GM12865 (cell line): ENCODE measurements at regions not wholly inside any gene's neighbourhood (a gene's known extent, or its start where the extent isn't known, plus 50 kb on each side); places are given as distances from the start of the nearest gene placed in this dataset.
"Not testable (repeated sequence)": the region's sequence is repeated elsewhere in the genome, so short reads cannot be mapped to it uniquely, and the experiment has no call there.

Experiments used
- DNase-seq: peaks from one replicate; pipeline ENCODE4 v3.0.0; 2010; ENCODE audit warnings: low read depth
- H3K4me3 ChIP-seq: 2 replicates; pipeline ENCODE4 v1.5.1; 2011; ENCODE audit warnings: mild to moderate bottlenecking, low read depth, low read length, control low read depth
- TF ChIP-seq, protein P1 (sequence below): IDR thresholded peaks from 2 replicates; pipeline ENCODE4 v1.5.1; 2011; ENCODE audit warnings: low read length, control low read depth, low read depth, inconsistent platforms; ENCODE audit not compliant: insufficient read depth; ENCODE audit errors: missing control alignments

DNA sequence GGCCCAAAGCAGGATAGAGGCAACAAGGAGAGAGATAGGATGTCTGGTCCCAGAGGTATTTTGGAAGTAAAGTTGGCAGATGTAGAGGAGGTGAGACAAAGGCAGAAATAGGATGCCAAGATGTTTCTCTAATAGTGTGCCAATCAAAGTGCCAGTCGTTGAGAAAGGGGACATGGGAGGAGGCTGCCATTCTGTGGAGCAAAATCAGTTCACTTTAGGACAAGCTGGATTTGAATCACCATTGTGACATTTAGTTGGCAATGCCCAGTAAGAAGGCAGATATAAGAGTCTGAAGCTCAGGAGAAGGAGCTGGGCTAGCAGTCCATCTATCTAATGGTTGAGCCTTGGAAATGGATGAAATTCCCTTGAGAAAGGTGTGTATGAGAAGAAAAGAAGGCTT lies 53.8 kb downstream of the ADRB2 start:
- no peak overlapping the region for H3K4me3 ChIP-seq
- TF ChIP-seq, protein P1, sequence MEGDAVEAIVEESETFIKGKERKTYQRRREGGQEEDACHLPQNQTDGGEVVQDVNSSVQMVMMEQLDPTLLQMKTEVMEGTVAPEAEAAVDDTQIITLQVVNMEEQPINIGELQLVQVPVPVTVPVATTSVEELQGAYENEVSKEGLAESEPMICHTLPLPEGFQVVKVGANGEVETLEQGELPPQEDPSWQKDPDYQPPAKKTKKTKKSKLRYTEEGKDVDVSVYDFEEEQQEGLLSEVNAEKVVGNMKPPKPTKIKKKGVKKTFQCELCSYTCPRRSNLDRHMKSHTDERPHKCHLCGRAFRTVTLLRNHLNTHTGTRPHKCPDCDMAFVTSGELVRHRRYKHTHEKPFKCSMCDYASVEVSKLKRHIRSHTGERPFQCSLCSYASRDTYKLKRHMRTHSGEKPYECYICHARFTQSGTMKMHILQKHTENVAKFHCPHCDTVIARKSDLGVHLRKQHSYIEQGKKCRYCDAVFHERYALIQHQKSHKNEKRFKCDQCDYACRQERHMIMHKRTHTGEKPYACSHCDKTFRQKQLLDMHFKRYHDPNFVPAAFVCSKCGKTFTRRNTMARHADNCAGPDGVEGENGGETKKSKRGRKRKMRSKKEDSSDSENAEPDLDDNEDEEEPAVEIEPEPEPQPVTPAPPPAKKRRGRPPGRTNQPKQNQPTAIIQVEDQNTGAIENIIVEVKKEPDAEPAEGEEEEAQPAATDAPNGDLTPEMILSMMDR: no peak
- no peak for DNase-seq

DNA sequence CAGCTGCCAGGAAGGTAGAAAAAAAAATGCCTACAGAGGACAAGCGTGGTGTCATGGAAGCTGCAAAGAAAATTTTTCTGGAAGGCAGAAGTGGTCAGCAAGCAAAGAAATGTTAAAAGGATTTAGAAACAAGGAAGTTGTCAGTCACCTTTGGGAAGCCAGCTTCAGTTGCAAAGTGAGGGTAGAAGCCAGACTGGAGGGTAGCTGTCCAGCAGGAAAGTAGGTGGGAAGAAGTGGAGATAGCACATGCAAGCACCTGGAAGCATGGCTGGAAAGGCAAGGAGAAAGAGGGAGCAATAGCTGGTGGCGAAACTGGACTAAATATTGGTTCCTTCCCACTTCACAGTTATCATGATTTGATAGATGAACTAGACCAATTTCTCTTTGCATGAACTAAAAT lies 54.3 kb downstream of the ADRB2 start:
- TF ChIP-seq, protein P1: no peak
- DNase-seq: no peak
- H3K4me3 ChIP-seq: no peak overlapping the region

DNA sequence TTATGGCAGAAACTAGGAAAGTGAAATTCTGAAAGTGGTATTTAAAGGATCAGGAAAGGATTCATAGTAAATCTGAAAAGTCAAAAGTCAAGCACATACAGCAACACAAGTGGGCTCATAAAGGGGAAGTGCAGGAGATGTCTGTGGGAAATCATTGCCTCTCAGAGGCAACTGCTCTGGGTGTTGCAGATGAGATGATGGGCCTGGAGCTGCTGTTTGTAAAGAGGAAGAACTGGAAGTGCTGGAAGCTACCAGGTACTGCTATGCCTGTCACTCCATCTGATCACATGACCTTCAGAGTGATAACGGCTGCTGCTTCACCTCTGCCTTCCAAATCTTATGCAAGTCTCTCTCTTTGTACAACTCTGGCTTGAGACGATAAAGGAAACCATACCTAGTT lies 55.9 kb downstream of the ADRB2 start:
- no peak for DNase-seq
- TF ChIP-seq, protein P1: no peak
- no peak overlapping the region for H3K4me3 ChIP-seq

DNA sequence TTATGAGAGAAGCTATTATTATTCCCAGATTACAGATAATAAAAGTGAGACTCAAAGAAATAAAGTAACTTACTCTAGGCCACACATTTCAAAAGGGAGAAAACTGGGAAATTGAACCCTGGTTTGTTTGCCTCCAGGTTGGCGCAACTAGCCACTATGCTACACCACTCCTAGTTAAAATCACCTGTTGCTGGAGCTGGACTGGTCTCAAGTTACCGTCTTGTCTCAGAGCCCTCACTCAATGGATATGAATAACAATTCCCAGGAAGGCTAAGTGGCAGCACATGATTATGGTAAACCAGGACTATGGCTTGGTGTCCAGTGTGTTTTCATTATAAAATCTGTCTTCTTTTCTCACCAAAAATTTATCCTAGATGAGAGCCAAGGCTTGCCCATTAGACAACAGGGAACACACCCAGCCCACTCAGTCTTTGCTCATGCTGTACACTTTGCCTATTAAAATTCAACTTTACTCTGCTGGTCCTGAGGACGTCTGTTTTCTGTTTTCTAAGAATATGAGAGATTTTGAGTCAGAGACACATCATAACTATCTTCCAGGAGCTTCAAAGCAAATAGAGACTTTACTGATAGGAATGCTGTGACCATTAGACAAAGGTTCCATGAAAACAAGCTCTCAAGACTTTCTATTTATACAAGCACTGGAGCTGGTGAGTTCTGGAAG lies 58.1 kb downstream of the ADRB2 start:
- H3K4me3 ChIP-seq: no peak overlapping the region
- TF ChIP-seq, protein P1: no peak
- DNase-seq: no peak

DNA sequence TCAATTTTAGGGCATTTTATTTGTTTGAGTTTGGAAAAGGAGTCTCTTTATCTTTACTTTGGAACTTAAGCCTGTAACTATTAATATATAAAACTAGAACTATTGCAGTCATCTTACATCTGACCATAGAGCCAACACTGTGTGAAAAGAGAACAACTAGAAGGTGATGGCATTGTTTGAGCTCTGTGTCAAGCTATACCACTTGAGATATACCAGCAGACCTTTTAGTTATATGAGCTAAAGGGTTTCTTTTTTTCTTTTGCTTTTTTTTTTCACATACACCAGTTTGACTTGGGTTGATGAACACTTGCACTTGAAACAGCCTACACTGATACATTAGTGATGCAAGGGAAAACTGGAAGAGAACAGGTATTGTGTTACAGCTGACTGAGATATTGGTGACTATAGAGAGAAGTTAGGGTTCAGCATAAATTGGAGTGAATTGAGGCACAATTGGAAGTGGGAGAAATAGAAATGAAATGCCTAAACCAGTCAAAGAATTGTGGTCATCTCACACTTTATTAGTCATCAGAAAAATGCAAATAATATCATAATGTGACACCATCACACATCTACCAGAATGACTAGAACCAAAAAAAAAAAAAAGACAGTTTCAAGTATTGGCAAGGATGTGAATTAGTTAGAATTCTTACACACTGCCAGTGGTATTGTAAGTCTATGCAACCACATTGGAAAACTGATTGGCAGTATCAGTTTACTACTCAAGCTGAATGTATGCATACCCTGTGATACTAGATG lies 60.9 kb downstream of the ADRB2 start:
- no peak for DNase-seq
- no peak overlapping the region for H3K4me3 ChIP-seq
- TF ChIP-seq, protein P1: no peak

DNA sequence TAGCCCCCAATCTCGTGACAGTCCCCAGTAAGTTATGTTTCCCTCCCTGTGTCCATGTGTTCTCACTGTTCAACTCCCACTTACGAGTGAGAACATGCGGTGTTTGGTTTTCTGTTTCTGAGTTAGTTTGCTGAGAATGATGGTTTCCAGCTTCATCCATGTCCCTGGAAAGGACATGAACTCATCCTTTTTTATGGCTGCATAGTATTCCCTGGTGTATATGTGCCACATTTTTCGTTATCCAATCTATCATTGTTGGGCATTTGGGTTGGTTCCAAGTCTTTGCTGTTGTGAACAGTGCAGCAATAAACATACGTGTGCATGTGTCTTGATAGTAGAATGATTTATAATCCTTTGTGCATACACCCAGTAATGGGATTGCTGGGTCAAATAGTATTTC lies 63.5 kb downstream of the ADRB2 start:
- H3K4me3 ChIP-seq, DNase-seq: not testable (repeated sequence)

DNA sequence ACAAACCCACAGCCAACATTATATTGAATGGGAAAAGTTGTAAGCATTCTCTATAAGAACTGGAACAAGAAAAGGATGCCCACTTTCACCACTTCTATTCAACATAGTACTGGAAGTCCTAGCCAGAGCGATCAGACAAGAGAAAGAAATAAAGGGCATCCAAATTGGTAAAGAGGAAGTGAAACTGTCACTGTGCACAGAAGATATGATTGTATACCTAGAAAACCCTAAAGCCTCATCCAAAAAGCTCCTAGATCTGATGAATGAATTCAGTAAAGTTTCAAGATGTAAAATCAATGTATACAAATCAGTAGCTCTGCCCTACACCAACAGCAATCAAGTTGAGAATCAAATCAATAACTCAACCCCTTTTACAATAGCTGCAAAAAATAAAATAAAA lies 69.0 kb downstream of the ADRB2 start:
- not testable (repeated sequence) for H3K4me3 ChIP-seq, DNase-seq

DNA sequence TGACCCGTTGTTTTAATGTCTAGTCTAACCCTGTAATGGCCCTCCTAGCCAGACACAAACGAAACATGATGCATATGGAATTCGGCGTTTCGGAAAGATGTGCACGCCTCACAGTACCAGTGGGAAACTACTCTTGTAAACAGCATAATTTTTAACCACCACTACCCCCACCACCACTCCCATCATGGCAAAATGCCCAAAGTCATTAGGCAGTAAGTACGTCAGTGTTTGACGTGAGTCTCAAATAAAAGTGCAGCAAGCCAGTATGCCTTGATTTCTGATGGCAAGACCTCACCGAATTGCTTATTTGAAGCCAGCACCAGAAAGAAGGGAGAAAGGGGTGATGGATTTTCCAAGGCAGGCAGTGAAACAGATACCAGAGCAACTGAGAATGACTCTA lies 71.4 kb downstream of the ADRB2 start:
- DNase-seq: no peak
- TF ChIP-seq, protein P1: no peak
- no peak overlapping the region for H3K4me3 ChIP-seq
